H1 (cell line): ENCODE measurements at regions not wholly inside any gene's neighbourhood (a gene's known extent, or its start where the extent isn't known, plus 50 kb on each side); places are given as distances from the start of the nearest gene placed in this dataset.

ENCODE experiments used
- CTCF ChIA-PET: fragments of 300-600 bp; sonication (Branson Sonifier 250); formaldehyde crosslinking; loops from one replicate; lab custom pipeline; 2021; ENCODE audit not compliant: partially characterized antibody; lab: Charles Lee
- POLR2A ChIA-PET: fragments of 300-600 bp; sonication (Branson Sonifier 250); formaldehyde crosslinking; loops from one replicate; lab custom pipeline; 2021; ENCODE audit warnings: inconsistent platforms; ENCODE audit not compliant: partially characterized antibody; lab: Charles Lee
- DNase-seq, 2 experiments: peaks; one replicate each; pipeline versions ENCODE4 v3.0.0 to v3.0.0-alpha.2; 2010 to 2022; ENCODE audit warnings: low spot score in 2 of 2, low read depth in 1 of 2, mixed read lengths in 1 of 2
- FAIRE-seq: peaks from 2 replicates; lab custom pipeline; 2011; peaks lifted over from hg19 to GRCh38; lab: Jason Lieb, UNC
- H2AFZ ChIP-seq: 2 replicates; pipeline ENCODE4 v1.8.1; 2012; ENCODE audit warnings: low read length, inconsistent platforms
- H2AK5ac ChIP-seq: 2 replicates; pipeline ENCODE4 v1.6.1; 2013; ENCODE audit warnings: low read depth, low read length
- H2BK120ac ChIP-seq: replicated peaks from 2 replicates; pipeline ENCODE3; 2013; ENCODE audit warnings: low read depth, low read length, inconsistent platforms
- H2BK12ac ChIP-seq: 2 replicates; pipeline ENCODE4 v1.6.1; 2013; ENCODE audit warnings: low read depth, low read length
- H2BK15ac ChIP-seq: 2 replicates; pipeline ENCODE4 v1.6.1; 2013; ENCODE audit warnings: low read length
- H2BK20ac ChIP-seq: 2 replicates; pipeline ENCODE4 v1.6.1; 2013; ENCODE audit warnings: low read length
- H2BK5ac ChIP-seq: 2 replicates; pipeline ENCODE4 v1.6.1; 2013; ENCODE audit warnings: low read depth, low read length
- H3K14ac ChIP-seq: 2 replicates; pipeline ENCODE4 v1.6.1; 2013; ENCODE audit warnings: inconsistent platforms; ENCODE audit not compliant: insufficient read length
- H3K18ac ChIP-seq: 2 replicates; pipeline ENCODE4 v1.6.1; 2013; ENCODE audit warnings: low read length; ENCODE audit errors: extremely low read depth
- H3K23ac ChIP-seq: 2 replicates; pipeline ENCODE4 v1.6.1; 2013; ENCODE audit warnings: inconsistent platforms; ENCODE audit not compliant: insufficient read length
- H3K23me2 ChIP-seq: 2 replicates; pipeline ENCODE4 v1.6.1; 2013; ENCODE audit warnings: low read depth, low read length
- H3K27ac ChIP-seq: 2 replicates; pipeline ENCODE4 v1.6.1; 2011; ENCODE audit warnings: low read depth, low read length, inconsistent platforms
- H3K27me3 ChIP-seq, 4 experiments: replicated peaks in 1 of 4; 1 replicate in 1 of 4; 2 replicates in 3 of 4; pipeline versions ENCODE4 v1.6.1 to v1.8.1; 2011 to 2013; ENCODE audit warnings: low read length in 3 of 4, mild to moderate bottlenecking in 3 of 4, inconsistent platforms in 2 of 4, mixed read lengths in 2 of 4, moderate library complexity in 1 of 4; ENCODE audit not compliant: control insufficient read depth in 3 of 4, insufficient read depth in 3 of 4; ENCODE audit errors: extremely low read depth in 1 of 4
- H3K36me3 ChIP-seq, 4 experiments: 2 replicates each; pipeline versions ENCODE4 v1.6.1 to v1.8.1; 2011 to 2013; ENCODE audit warnings: mild to moderate bottlenecking in 4 of 4, low read length in 3 of 4, moderate library complexity in 2 of 4, control low read depth in 1 of 4, inconsistent platforms in 1 of 4; ENCODE audit not compliant: insufficient read depth in 4 of 4, control insufficient read depth in 2 of 4
- H3K4ac ChIP-seq: replicated peaks from 2 replicates; pipeline ENCODE3; 2013; ENCODE audit warnings: low read length, low read depth, mixed read lengths, inconsistent platforms; ENCODE audit not compliant: insufficient read length
- H3K4me1 ChIP-seq, 4 experiments: replicated peaks in 1 of 4; 1 replicate in 1 of 4; 2 replicates in 3 of 4; pipeline versions ENCODE4 v1.6.1 to v1.8.1; 2011 to 2013; ENCODE audit warnings: low read length in 3 of 4, inconsistent platforms in 2 of 4, mixed read lengths in 1 of 4; ENCODE audit not compliant: insufficient read depth in 4 of 4, control insufficient read depth in 3 of 4
- H3K4me2 ChIP-seq, 2 experiments: 2 replicates each; pipeline versions ENCODE4 v1.6.1 to v1.8.1; 2011 to 2013; ENCODE audit warnings: low read depth in 2 of 2, low read length in 2 of 2, control low read depth in 1 of 2, inconsistent platforms in 1 of 2, mild to moderate bottlenecking in 1 of 2; ENCODE audit not compliant: insufficient read depth in 1 of 2
- H3K4me3 ChIP-seq, 4 experiments: fragments of 200-600, 300-600 bp in 1 of 4; sonication (generic), shearing (Covaris generic), sonication (Bioruptor Twin) in 1 of 4; 2 replicates each; pipeline versions ENCODE4 v1.5.1 to v1.8.1; 2011 to 2016; ENCODE audit warnings: low read length in 4 of 4, low read depth in 3 of 4, control low read depth in 2 of 4, inconsistent platforms in 2 of 4, mild to moderate bottlenecking in 2 of 4, mixed read lengths in 1 of 4, moderate library complexity in 1 of 4; ENCODE audit not compliant: insufficient read depth in 2 of 4; ENCODE audit errors: extremely low read depth in 1 of 4
- H3K56ac ChIP-seq: replicated peaks from 2 replicates; pipeline ENCODE3; 2013; ENCODE audit warnings: low read depth, mild to moderate bottlenecking, mixed read lengths, low read length, inconsistent platforms; ENCODE audit not compliant: insufficient read length
- H3K79me1 ChIP-seq: 2 replicates; pipeline ENCODE4 v1.6.1; 2013; ENCODE audit warnings: low read depth, low read length, control low read depth
- H3K79me2 ChIP-seq, 2 experiments: 2 replicates each; pipeline versions ENCODE4 v1.6.1 to v1.8.1; 2012 to 2013; ENCODE audit warnings: low read length in 2 of 2, mild to moderate bottlenecking in 2 of 2, inconsistent platforms in 1 of 2; ENCODE audit not compliant: insufficient read depth in 2 of 2, control insufficient read depth in 1 of 2
- H3K9ac ChIP-seq, 4 experiments: replicated peaks in 1 of 4; 1 replicate in 1 of 4; 2 replicates in 3 of 4; pipeline versions ENCODE4 v1.6.1 to v1.8.1; 2011 to 2013; ENCODE audit warnings: low read depth in 3 of 4, low read length in 3 of 4, control low read depth in 2 of 4, mild to moderate bottlenecking in 2 of 4, moderate library complexity in 2 of 4, inconsistent platforms in 1 of 4; ENCODE audit errors: extremely low read depth in 1 of 4
- H3K9me3 ChIP-seq, 2 experiments: 2 replicates each; pipeline versions ENCODE4 v1.6.1 to v1.8.1; 2012 to 2013; ENCODE audit warnings: mild to moderate bottlenecking in 2 of 2, moderate library complexity in 2 of 2, control low read depth in 1 of 2, inconsistent platforms in 1 of 2, low read depth in 1 of 2, low read length in 1 of 2, mixed read lengths in 1 of 2; ENCODE audit not compliant: insufficient read depth in 2 of 2
- H4K20me1 ChIP-seq, 2 experiments: replicated peaks in 1 of 2; 2 replicates each; pipeline versions ENCODE3 to v1.8.1; 2011 to 2013; ENCODE audit warnings: inconsistent platforms in 2 of 2, low read length in 2 of 2, mild to moderate bottlenecking in 1 of 2; ENCODE audit not compliant: insufficient read depth in 2 of 2, control insufficient read depth in 1 of 2
- H4K5ac ChIP-seq: 2 replicates; pipeline ENCODE4 v1.6.1; 2013; ENCODE audit warnings: low read length, low read depth, mixed read lengths, inconsistent platforms; ENCODE audit not compliant: insufficient read length
- H4K8ac ChIP-seq: 2 replicates; pipeline ENCODE4 v1.8.0; 2013; ENCODE audit warnings: mild to moderate bottlenecking, moderate library complexity, low read length, inconsistent platforms; ENCODE audit not compliant: insufficient read depth; ENCODE audit errors: extremely low read depth
- H4K91ac ChIP-seq: replicated peaks from 2 replicates; pipeline ENCODE3; 2013; ENCODE audit warnings: low read length, mixed read lengths, inconsistent platforms; ENCODE audit not compliant: insufficient read length
- WGBS, 2 experiments: shearing (Covaris generic) in 1 of 2; methylation state at CpG; one replicate each; pipeline versions ENCODE4 v1.1.6 to v1.1.7; 2013 to 2015; ENCODE audit warnings: low lambda C conversion rate in 2 of 2, mixed read lengths in 2 of 2, inconsistent platforms in 1 of 2, low coverage in 1 of 2, missing lambda C conversion rate in 1 of 2; ENCODE audit not compliant: insufficient replicate concordance in 2 of 2, insufficient coverage in 1 of 2, insufficient read length in 1 of 2; ENCODE audit errors: extremely low coverage in 1 of 2, missing lambda C conversion rate in 1 of 2; 5-methylcytosine and 5-hydroxymethylcytosine counted together

- no peak overlapping the region for H3K4ac ChIP-seq
- H4K20me1 ChIP-seq, result no peaks in the 10 kb centered on the region
- no peak overlapping the region for H2BK5ac ChIP-seq
- no peak overlapping the region for H3K56ac ChIP-seq
- no peak overlapping the region for H2BK20ac ChIP-seq
- no peak overlapping the region for H3K27ac ChIP-seq
- H2BK120ac ChIP-seq, result no peak overlapping the region
- no peak overlapping the region for H2AFZ ChIP-seq
- no peak overlapping the region for H3K18ac ChIP-seq
- H2BK12ac ChIP-seq, result no peak overlapping the region
- H3K4me2 ChIP-seq, result no peak overlapping the region
- ChIA-PET POLR2A (no interaction called here), CTCF (no interaction called here)
- H3K23ac ChIP-seq, result no peak overlapping the region
- H2AK5ac ChIP-seq, result no peak overlapping the region
- no peaks in the 10 kb centered on the region; a peak in 2 of 4 replicates for H3K9me3 ChIP-seq
- H3K23me2 ChIP-seq, result no peaks in the 10 kb centered on the region; the same call in 1 of the 2 replicates
- H3K14ac ChIP-seq, result no peak overlapping the region
- H4K5ac ChIP-seq, result no peak overlapping the region
- no peaks in the 10 kb centered on the region for H3K79me2 ChIP-seq
- FAIRE-seq (no peak), DNase-seq (no peak)
- H3K36me3 ChIP-seq, result no peaks in the 10 kb centered on the region
- no peaks in the 10 kb centered on the region; a peak in 1 of 7 replicates for H3K27me3 ChIP-seq
- no peak overlapping the region for H3K4me3 ChIP-seq
- H4K91ac ChIP-seq, result no peak overlapping the region
- no peaks in the 10 kb centered on the region for H3K4me1 ChIP-seq
- no peak overlapping the region for H2BK15ac ChIP-seq
- 90% methylated on average over 3 of the region's 3 CpGs; no CpG with 5 or more reads in 1 of the 2 experiments for WGBS, 2 experiments
- no peaks in the 10 kb centered on the region for H3K79me1 ChIP-seq
- no peak overlapping the region for H4K8ac ChIP-seq
- H3K9ac ChIP-seq, result no peak overlapping the region
Measured at GRCh38 chr7:106600569-106601373, 60.2 kb downstream of the CCDC71L start.
